ENCODE measurements at regions not wholly inside any gene's neighbourhood (a gene's known extent, or its start where the extent isn't known, plus 50 kb on each side); places are given as distances from the start of the nearest gene placed in this dataset.
"Not testable (repeated sequence)": the region's sequence is repeated elsewhere in the genome, so short reads cannot be mapped to it uniquely, and the experiment has no call there.

GRCh38 chr2:142521492-142521891, 356.0 kb upstream of the KYNU start:
- DNase-seq (ENCODE audit: low spot score) = no peak
- in situ Hi-C loops (cut with MboI; ENCODE audit: low sequenced_read_pairs, unreplicated experiment) = no loop called here
- no peak for TF ChIP-seq CTCF (IDR thresholded peaks at IDR 0.05; ENCODE audit: borderline replicate concordance, control extremely low read depth, extremely low read depth, insufficient read depth, missing control alignments)

GRCh38 chr2:142515493-142515892, 362.0 kb upstream of the KYNU start:
- no peak for TF ChIP-seq CTCF (IDR thresholded peaks at IDR 0.05; ENCODE audit: borderline replicate concordance, control extremely low read depth, extremely low read depth, insufficient read depth, missing control alignments)
- no peak for DNase-seq (ENCODE audit: low spot score)
- in situ Hi-C loops (cut with MboI; ENCODE audit: low sequenced_read_pairs, unreplicated experiment) = no loop called here

- TF ChIP-seq CTCF (IDR thresholded peaks at IDR 0.05; ENCODE audit: borderline replicate concordance, control extremely low read depth, extremely low read depth, insufficient read depth, missing control alignments) = no peak
- in situ Hi-C loops (cut with MboI; ENCODE audit: low sequenced_read_pairs, unreplicated experiment) = no loop called here
- no peak for DNase-seq (ENCODE audit: low spot score)
Measured at GRCh38 chr2:142509401-142509800, 368.1 kb upstream of the KYNU start.

- TF ChIP-seq CTCF (IDR thresholded peaks at IDR 0.05; ENCODE audit: borderline replicate concordance, control extremely low read depth, extremely low read depth, insufficient read depth, missing control alignments) = no peak
- in situ Hi-C loops (cut with MboI; ENCODE audit: low sequenced_read_pairs, unreplicated experiment) = no loop called here
- DNase-seq (ENCODE audit: low spot score) = no peak
Measured at GRCh38 chr2:142504754-142505153, 372.7 kb upstream of the KYNU start.

GRCh38 chr2:142502402-142502801, 371.6 kb upstream of the LRP1B start:
- no peak for TF ChIP-seq CTCF (IDR thresholded peaks at IDR 0.05; ENCODE audit: borderline replicate concordance, control extremely low read depth, extremely low read depth, insufficient read depth, missing control alignments)
- no peak for DNase-seq (ENCODE audit: low spot score)
- in situ Hi-C loops (cut with MboI; ENCODE audit: low sequenced_read_pairs, unreplicated experiment) = no loop called here

GRCh38 chr2:142495141-142495540, 364.3 kb upstream of the LRP1B start:
- DNase-seq (ENCODE audit: low spot score) = no peak
- TF ChIP-seq CTCF (IDR thresholded peaks at IDR 0.05; ENCODE audit: borderline replicate concordance, control extremely low read depth, extremely low read depth, insufficient read depth, missing control alignments) = no peak
- in situ Hi-C loops (cut with MboI; ENCODE audit: low sequenced_read_pairs, unreplicated experiment) = no loop called here

GRCh38 chr2:142489631-142490030, 358.8 kb upstream of the LRP1B start:
- in situ Hi-C loops (cut with MboI; ENCODE audit: low sequenced_read_pairs, unreplicated experiment); DNase-seq (ENCODE audit: low spot score): not testable (repeated sequence)
